ENCODE measurements at regions not wholly inside any gene's neighbourhood (a gene's known extent, or its start where the extent isn't known, plus 50 kb on each side); places are given as distances from the start of the nearest gene placed in this dataset.

- Histone ChIP-seq H3K4me3 (no peak overlapping the region), H3K4me1 (replicated peaks in 1 of 2) (no peaks in the 10 kb centered on the region), H3K36me3 (replicated peaks in 1 of 2) (no peaks in the 10 kb centered on the region), H3K27me3 (no peaks in the 10 kb centered on the region), H3K9me3 (replicated peaks in 1 of 3) (no peaks in the 10 kb centered on the region), H3K27ac (no peak overlapping the region)
- WGBS, 4 donors, result 80 to 91% (median 86%) methylated on average over 1 of the region's 1 CpG
- intact Hi-C loops (cut with DNase I), result no loop called here
- DNase-seq, result no peak
- no peak for TF ChIP-seq POLR2A (IDR thresholded peaks at IDR 0.05)
- TF ChIP-seq CTCF (IDR thresholded peaks at IDR 0.05), result no peak
These were observed 58.6 kb upstream of the ZSWIM6 start for GRCh38 chr5:61273279-61273975.

- no peak for DNase-seq
- no peaks in the 10 kb centered on the region for H3K9me3 ChIP-seq (replicated peaks in 1 of 3)
- H3K27me3 ChIP-seq, result no peaks in the 10 kb centered on the region
- H3K4me1 ChIP-seq (replicated peaks in 1 of 2), result no peaks in the 10 kb centered on the region
- TF ChIP-seq POLR2A (IDR thresholded peaks at IDR 0.05), result no peak
- no peak for TF ChIP-seq CTCF (IDR thresholded peaks at IDR 0.05)
- no peak overlapping the region for H3K4me3 ChIP-seq
- H3K27ac ChIP-seq, result peak overlapping the region in 1 of 5 donors; percentile 83
- intact Hi-C loops (cut with DNase I), result no loop called here
- H3K36me3 ChIP-seq (replicated peaks in 1 of 2), result no peaks in the 10 kb centered on the region
These were observed 57.5 kb upstream of the ZSWIM6 start for GRCh38 chr5:61274511-61274911.

- Histone ChIP-seq H3K27ac (peak overlapping the region in 2 of 5 donors; percentile 62 to 83), H3K36me3 (replicated peaks in 1 of 2) (no peaks in the 10 kb centered on the region), H3K9me3 (replicated peaks in 1 of 3) (no peaks in the 10 kb centered on the region), H3K27me3 (no peaks in the 10 kb centered on the region), H3K4me1 (replicated peaks in 1 of 2) (peaks cover 0 to 9% of the 10 kb centered on the region in 2 donors), H3K4me3 (no peak overlapping the region)
- DNase-seq, result peak; percentile 45 to 85 (median 66)
- WGBS, 4 donors, result 47 to 59% (median 50%) methylated on average over 8 of the region's 8 CpGs
- intact Hi-C loops (cut with DNase I), result no loop called here
- no peak for TF ChIP-seq CTCF (IDR thresholded peaks at IDR 0.05)
- TF ChIP-seq POLR2A (IDR thresholded peaks at IDR 0.05), result no peak
These were observed 56.2 kb upstream of the ZSWIM6 start for GRCh38 chr5:61275841-61276240.

GRCh38 chr5:61277190-61277589, 54.9 kb upstream of the ZSWIM6 start:
- Histone ChIP-seq H3K4me1 (replicated peaks in 1 of 2) (peaks cover 0 to 9% of the 10 kb centered on the region in 2 donors), H3K27me3 (no peaks in the 10 kb centered on the region), H3K4me3 (no peak overlapping the region), H3K36me3 (replicated peaks in 1 of 2) (no peaks in the 10 kb centered on the region), H3K9me3 (replicated peaks in 1 of 3) (no peaks in the 10 kb centered on the region), H3K27ac (peak overlapping the region in 2 of 5 donors; percentile 15 to 83)
- WGBS, 4 donors, result 27 to 48% (median 36%) methylated on average over 2 of the region's 2 CpGs
- intact Hi-C loops (cut with DNase I), result no loop called here
- no peak for DNase-seq
- TF ChIP-seq POLR2A (IDR thresholded peaks at IDR 0.05) (no peak), CTCF (IDR thresholded peaks at IDR 0.05) (no peak)
